Transverse colon (tissue), 4 donors: ENCODE measurements at regions not wholly inside any gene's neighbourhood (a gene's known extent, or its start where the extent isn't known, plus 50 kb on each side); places are given as distances from the start of the nearest gene placed in this dataset.

ENCODE experiments used
- DNase-seq: peaks from one replicate; pipeline ENCODE4 v3.0.0-alpha.2; 2019
- H3K27ac ChIP-seq, 4 donors: fragments of 200-600 bp; sonication (generic); 2 replicates each; pipeline ENCODE4 v1.5.1; 2016 to 2018; ENCODE audit warnings: inconsistent platforms in 4 of 4
- H3K27me3 ChIP-seq: fragments of 200-600 bp; sonication (generic); 2 replicates; pipeline ENCODE4 v1.5.1; 2017; ENCODE audit warnings: inconsistent platforms
- H3K36me3 ChIP-seq, 4 donors: fragments of 200-600 bp; sonication (generic); 2 replicates each; pipeline ENCODE4 v1.5.1; 2017 to 2019; ENCODE audit warnings: inconsistent platforms in 4 of 4
- H3K4me1 ChIP-seq, 4 donors: fragments of 200-600 bp; sonication (generic); 2 replicates each; pipeline ENCODE4 v1.5.1; 2017 to 2020; ENCODE audit warnings: inconsistent platforms in 4 of 4
- H3K4me3 ChIP-seq, 4 donors: fragments of 200-600 bp; sonication (generic); 1 replicate in 1 of 4; 2 replicates in 3 of 4; pipeline versions ENCODE4 v1.5.1 to v1.6.1; 2017 to 2019; ENCODE audit warnings: inconsistent platforms in 4 of 4
- H3K9me3 ChIP-seq, 2 donors: fragments of 200-600 bp; sonication (generic); 2 replicates each; pipeline ENCODE4 v1.5.1; 2017 to 2019; ENCODE audit warnings: inconsistent platforms in 2 of 2
- EP300 ChIP-seq: sonication (generic); formaldehyde crosslinking; IDR thresholded peaks from one replicate; pipeline ENCODE4 v1.6.1; 2017; ENCODE audit warnings: antibody characterized with exemption, low read depth
- POLR2A ChIP-seq: fragments of 450-650 bp; IDR thresholded peaks from one replicate; pipeline ENCODE4 v1.6.1; 2016; ENCODE audit warnings: antibody characterized with exemption, mild to moderate bottlenecking, moderate library complexity
- POLR2AphosphoS5 ChIP-seq, 3 donors: sonication (generic); formaldehyde crosslinking; IDR thresholded peaks; one replicate each; pipeline ENCODE4 v1.6.1; 2016; ENCODE audit warnings: antibody characterized with exemption in 3 of 3
- WGBS, 2 donors: methylation state at CpG; one replicate each; pipeline ENCODE4 v1.1.5; 2018; ENCODE audit warnings: low coverage in 1 of 2; 5-methylcytosine and 5-hydroxymethylcytosine counted together
- in situ Hi-C, 4 donors: fragments of 200-750 bp; cut with MboI; loops; one replicate each; pipeline versions ENCODE4 v1.15.0 to v1.15.1; 2017; ENCODE audit warnings: low sequenced_read_pairs in 3 of 4, low pct_ligation_motif_present in 1 of 4, low pct_unique_long_range_greater_than_20kb in 1 of 4
- intact Hi-C: fragments of 100-400 bp; cut with DNase I; formaldehyde crosslinking; loops from one replicate; pipeline ENCODE4 v1.15.1; 2023; ENCODE audit warnings: low total_unique reads
- TF ChIP-seq, protein P1 (sequence below), 5 experiments: fragments of 200-600 bp in 3 of 5; fragments of 450-650 bp in 2 of 5; sonication (generic) in 3 of 5; IDR thresholded peaks; 1 replicate in 2 of 5; 2 replicates in 3 of 5; pipeline ENCODE4 v1.5.1; 2016 to 2017; ENCODE audit warnings: antibody characterized with exemption in 5 of 5, inconsistent platforms in 3 of 5, mild to moderate bottlenecking in 2 of 5, moderate library complexity in 1 of 5

DNA sequence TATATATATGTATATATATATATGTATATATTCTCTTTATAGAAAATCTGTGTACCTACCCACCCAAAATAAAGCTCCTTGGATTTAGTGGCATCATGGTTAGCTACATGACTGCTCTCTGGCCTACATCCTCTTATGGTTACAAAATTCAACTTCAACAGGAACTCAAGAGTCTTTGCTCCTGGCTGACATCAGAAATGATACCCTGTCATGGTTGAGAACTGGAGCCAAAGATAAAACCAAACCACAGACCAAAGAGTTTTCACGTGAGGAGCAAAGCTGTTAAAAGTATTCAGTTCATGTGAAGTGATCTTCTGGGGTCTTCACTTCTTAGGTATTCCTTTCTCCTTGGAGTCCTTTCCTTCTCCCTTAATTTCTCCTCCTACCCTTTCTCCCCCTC is 476.3 kb downstream of the SOX11 start:
- H3K27ac ChIP-seq: no peak overlapping the region
- no peak for DNase-seq
- in situ Hi-C loops (no loop called here), intact Hi-C loops (no loop called here)
- no peaks in the 10 kb centered on the region for H3K4me1 ChIP-seq
- WGBS, 2 donors: 52 to 83% methylated on average over 1 of the region's 1 CpG
- no peaks in the 10 kb centered on the region for H3K9me3 ChIP-seq
- H3K27me3 ChIP-seq: no peaks in the 10 kb centered on the region
- no peak overlapping the region for H3K4me3 ChIP-seq
- no peak for TF ChIP-seq EP300
- no peak for TF ChIP-seq POLR2A
- TF ChIP-seq, protein P1, sequence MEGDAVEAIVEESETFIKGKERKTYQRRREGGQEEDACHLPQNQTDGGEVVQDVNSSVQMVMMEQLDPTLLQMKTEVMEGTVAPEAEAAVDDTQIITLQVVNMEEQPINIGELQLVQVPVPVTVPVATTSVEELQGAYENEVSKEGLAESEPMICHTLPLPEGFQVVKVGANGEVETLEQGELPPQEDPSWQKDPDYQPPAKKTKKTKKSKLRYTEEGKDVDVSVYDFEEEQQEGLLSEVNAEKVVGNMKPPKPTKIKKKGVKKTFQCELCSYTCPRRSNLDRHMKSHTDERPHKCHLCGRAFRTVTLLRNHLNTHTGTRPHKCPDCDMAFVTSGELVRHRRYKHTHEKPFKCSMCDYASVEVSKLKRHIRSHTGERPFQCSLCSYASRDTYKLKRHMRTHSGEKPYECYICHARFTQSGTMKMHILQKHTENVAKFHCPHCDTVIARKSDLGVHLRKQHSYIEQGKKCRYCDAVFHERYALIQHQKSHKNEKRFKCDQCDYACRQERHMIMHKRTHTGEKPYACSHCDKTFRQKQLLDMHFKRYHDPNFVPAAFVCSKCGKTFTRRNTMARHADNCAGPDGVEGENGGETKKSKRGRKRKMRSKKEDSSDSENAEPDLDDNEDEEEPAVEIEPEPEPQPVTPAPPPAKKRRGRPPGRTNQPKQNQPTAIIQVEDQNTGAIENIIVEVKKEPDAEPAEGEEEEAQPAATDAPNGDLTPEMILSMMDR (IDR thresholded peaks at IDR 0.05): no peak
- no peak for TF ChIP-seq POLR2AphosphoS5 (IDR thresholded peaks at IDR 0.05)
- H3K36me3 ChIP-seq: no peaks in the 10 kb centered on the region

DNA sequence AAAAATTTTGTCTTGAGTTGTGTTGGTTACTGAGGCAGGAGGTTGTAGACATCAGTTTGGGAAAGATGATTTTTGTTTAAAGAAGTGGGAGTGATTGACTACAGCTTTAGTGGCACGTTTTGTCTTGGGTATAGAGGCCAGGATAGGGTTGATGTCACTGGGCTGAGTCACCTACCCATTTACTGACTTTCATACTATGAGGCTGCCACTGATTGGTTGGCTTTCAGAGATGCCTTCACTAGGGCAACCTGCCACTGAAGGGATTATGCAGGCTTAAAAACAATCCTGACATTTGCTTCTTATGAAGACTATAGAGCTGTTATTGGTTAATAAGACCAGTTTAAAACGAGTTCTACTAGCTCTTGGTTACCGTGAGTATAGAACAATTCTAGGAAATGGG is 479.1 kb downstream of the SOX11 start:
- intact Hi-C loops: no loop called here
- 42 to 45% methylated on average over 2 to 3 of the region's 3 CpGs for WGBS, 2 donors
- no peak overlapping the region for H3K4me3 ChIP-seq
- H3K9me3 ChIP-seq: peaks cover 0 to 2% of the 10 kb centered on the region in 2 donors
- in situ Hi-C loops: no loop called here
- no peaks in the 10 kb centered on the region for H3K4me1 ChIP-seq
- no peak for DNase-seq
- no peak for TF ChIP-seq EP300
- TF ChIP-seq POLR2AphosphoS5 (IDR thresholded peaks at IDR 0.05): no peak
- TF ChIP-seq POLR2A: no peak
- TF ChIP-seq, protein P1 (IDR thresholded peaks at IDR 0.05): no peak
- no peaks in the 10 kb centered on the region for H3K36me3 ChIP-seq
- H3K27ac ChIP-seq: no peak overlapping the region
- no peaks in the 10 kb centered on the region for H3K27me3 ChIP-seq

DNA sequence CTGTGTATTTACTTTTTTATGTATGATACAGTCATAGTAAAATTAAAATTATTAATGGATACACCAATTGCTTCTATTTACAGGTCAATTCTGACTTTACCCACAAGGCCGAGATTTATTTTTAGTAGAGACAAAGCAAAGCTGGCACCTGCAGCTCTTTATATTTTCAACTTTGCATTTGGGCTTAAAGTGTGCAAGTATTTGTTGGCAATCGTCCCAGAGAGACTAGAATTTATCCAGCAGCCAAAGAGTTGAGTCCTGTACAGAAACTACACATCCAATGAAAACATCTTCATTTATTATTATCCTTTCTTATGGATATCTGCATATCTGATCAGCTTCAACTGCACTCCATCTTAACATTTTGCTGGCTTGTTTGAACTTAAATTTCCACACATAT is 485.6 kb downstream of the SOX11 start:
- no peaks in the 10 kb centered on the region for H3K27me3 ChIP-seq
- intact Hi-C loops (no loop called here), in situ Hi-C loops (no loop called here)
- H3K9me3 ChIP-seq: peaks cover 0 to 2% of the 10 kb centered on the region in 2 donors
- no peak for TF ChIP-seq POLR2A
- TF ChIP-seq EP300: no peak
- TF ChIP-seq, protein P1 (IDR thresholded peaks at IDR 0.05): no peak
- TF ChIP-seq POLR2AphosphoS5 (IDR thresholded peaks at IDR 0.05): no peak
- H3K4me3 ChIP-seq: no peak overlapping the region
- WGBS, 2 donors: 55 to 66% methylated on average over 2 of the region's 2 CpGs
- H3K4me1 ChIP-seq: peaks cover 0 to 7% (median 0%) of the 10 kb centered on the region in 4 donors
- H3K36me3 ChIP-seq: no peaks in the 10 kb centered on the region
- no peak overlapping the region for H3K27ac ChIP-seq
- DNase-seq: no peak

DNA sequence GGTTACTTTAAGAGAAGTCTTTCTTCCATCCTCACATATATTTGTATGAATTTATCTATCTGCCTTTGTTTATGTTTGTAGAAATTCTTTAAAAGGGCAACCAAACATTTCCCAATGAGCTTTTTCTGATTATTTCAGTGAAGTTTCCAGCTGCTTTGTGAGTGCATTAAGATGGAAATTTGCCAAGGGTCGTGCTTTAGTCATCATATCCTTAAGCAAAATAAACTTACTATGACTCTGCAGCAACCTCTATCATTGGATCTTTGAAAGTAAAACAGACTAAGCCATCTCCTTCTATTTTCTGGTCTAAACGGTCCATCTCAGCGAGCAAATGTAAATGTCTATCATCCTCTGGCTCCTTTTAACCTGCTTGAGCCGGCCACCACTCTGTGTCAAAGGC is 489.3 kb downstream of the SOX11 start:
- TF ChIP-seq POLR2AphosphoS5 (IDR thresholded peaks at IDR 0.05) (no peak), POLR2A (no peak), EP300 (no peak)
- TF ChIP-seq, protein P1 (IDR thresholded peaks at IDR 0.05): no peak
- Histone ChIP-seq H3K36me3 (no peaks in the 10 kb centered on the region), H3K4me1 (peaks cover 0 to 7% (median 2%) of the 10 kb centered on the region in 4 donors), H3K27ac (no peak overlapping the region), H3K9me3 (no peaks in the 10 kb centered on the region), H3K4me3 (no peak overlapping the region), H3K27me3 (no peaks in the 10 kb centered on the region)
- DNase-seq: no peak
- intact Hi-C loops: no loop called here
- WGBS, 2 donors: 31 to 60% methylated on average over 3 to 4 of the region's 4 CpGs
- in situ Hi-C loops: no loop called here
